ENCODE measurements at regions not wholly inside any gene's neighbourhood (a gene's known extent, or its start where the extent isn't known, plus 50 kb on each side); places are given as distances from the start of the nearest gene placed in this dataset.

DNA sequence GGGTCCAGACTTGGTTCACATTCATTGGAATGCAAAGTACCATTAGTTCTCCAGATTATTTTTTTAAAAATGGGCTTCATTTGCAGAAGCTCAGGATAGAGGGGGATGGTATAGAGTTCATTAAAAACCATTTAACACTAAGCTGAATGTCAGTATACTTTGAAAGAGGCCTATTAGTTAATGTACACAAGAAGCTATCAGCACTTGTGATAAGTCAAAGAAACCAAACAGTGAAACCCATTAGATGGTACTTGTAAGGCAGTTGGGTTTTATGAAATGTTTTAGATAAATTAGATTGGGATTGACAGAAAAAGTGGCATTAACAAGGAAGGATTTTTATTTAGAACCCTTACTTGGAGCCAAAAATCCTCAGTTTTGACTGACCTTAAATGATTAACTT lies 229.2 kb upstream of the MPDZ start:
- Mint-ChIP-seq H3K4me1 (ENCODE audit: unreplicated experiment) (peaks cover 49% of the 10 kb centered on the region), H3K27ac (no peak overlapping the region)

DNA sequence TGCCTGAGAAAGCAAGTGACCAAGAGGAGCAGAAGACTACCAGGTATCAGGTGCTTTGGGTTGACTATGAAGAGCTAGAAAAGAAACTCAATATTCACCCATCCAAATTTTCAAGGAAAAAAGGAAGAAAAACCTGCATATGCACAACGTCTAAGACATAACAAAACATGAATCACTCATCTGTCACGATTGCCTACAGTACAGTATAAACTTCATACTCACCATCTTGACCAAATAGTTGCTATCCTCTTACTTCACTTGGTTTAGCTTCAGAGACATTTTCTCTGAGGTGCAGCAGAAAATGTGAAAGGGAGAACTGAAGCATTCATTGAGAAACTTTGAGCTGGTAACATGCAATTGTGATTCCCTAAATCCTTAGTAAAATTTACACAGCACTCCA lies 228.6 kb upstream of the MPDZ start:
- H3K27ac Mint-ChIP-seq, result no peak overlapping the region
- no peaks in the 10 kb centered on the region for H3K27me3 Mint-ChIP-seq
- DNase-seq (ENCODE audit: extremely low spot score, unreplicated experiment), result no peak
- peaks cover 43% of the 10 kb centered on the region for H3K4me1 Mint-ChIP-seq (ENCODE audit: unreplicated experiment)
- peaks cover 5% of the 10 kb centered on the region for H3K9me3 Mint-ChIP-seq
- TF ChIP-seq, protein P1, sequence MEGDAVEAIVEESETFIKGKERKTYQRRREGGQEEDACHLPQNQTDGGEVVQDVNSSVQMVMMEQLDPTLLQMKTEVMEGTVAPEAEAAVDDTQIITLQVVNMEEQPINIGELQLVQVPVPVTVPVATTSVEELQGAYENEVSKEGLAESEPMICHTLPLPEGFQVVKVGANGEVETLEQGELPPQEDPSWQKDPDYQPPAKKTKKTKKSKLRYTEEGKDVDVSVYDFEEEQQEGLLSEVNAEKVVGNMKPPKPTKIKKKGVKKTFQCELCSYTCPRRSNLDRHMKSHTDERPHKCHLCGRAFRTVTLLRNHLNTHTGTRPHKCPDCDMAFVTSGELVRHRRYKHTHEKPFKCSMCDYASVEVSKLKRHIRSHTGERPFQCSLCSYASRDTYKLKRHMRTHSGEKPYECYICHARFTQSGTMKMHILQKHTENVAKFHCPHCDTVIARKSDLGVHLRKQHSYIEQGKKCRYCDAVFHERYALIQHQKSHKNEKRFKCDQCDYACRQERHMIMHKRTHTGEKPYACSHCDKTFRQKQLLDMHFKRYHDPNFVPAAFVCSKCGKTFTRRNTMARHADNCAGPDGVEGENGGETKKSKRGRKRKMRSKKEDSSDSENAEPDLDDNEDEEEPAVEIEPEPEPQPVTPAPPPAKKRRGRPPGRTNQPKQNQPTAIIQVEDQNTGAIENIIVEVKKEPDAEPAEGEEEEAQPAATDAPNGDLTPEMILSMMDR (conservative IDR thresholded peaks at IDR 0.05), result no peak
- H3K36me3 Mint-ChIP-seq, result no peaks in the 10 kb centered on the region
- no peak overlapping the region for H3K4me3 Mint-ChIP-seq

More for the DNA sequence above, 229.2 kb upstream of the MPDZ start:
- peaks cover 5% of the 10 kb centered on the region for H3K9me3 Mint-ChIP-seq
- H3K27me3 Mint-ChIP-seq, result no peaks in the 10 kb centered on the region
- no peak for DNase-seq (ENCODE audit: extremely low spot score, unreplicated experiment)
- no peak overlapping the region for H3K4me3 Mint-ChIP-seq
- TF ChIP-seq, protein P1 (conservative IDR thresholded peaks at IDR 0.05), result no peak
- H3K36me3 Mint-ChIP-seq, result no peaks in the 10 kb centered on the region

- H3K4me1 Mint-ChIP-seq (ENCODE audit: unreplicated experiment), result peaks cover 24% of the 10 kb centered on the region
- H3K9me3 Mint-ChIP-seq, result peaks cover 5% of the 10 kb centered on the region
- TF ChIP-seq, protein P1 (conservative IDR thresholded peaks at IDR 0.05), result no peak
- no peak overlapping the region for H3K4me3 Mint-ChIP-seq
- H3K27ac Mint-ChIP-seq, result no peak overlapping the region
- no peaks in the 10 kb centered on the region for H3K36me3 Mint-ChIP-seq
- no peak for DNase-seq (ENCODE audit: extremely low spot score, unreplicated experiment)
- no peaks in the 10 kb centered on the region for H3K27me3 Mint-ChIP-seq
Measured at GRCh38 chr9:13505797-13506196, 226.3 kb upstream of the MPDZ start.

DNA sequence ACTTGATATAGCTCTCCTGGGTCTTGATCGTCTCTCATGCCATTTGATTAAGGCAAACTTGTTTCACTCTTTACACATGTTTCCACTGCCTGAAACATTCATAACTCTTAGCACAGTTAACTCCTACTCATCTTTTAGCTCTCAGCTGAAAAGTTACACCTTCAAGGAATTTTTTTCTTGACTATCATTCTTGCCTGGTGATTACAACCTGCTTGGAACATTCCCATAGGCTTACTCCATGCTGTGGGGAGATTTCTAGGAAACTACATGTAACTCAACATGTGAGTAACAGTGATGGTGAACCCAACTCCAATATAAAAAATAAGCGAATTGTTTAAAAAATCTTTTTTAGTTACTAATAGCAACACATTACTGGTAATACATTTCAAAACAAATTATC lies 224.1 kb upstream of the MPDZ start:
- Mint-ChIP-seq H3K4me3 (no peak overlapping the region), H3K9me3 (peaks cover 5% of the 10 kb centered on the region), H3K36me3 (no peaks in the 10 kb centered on the region), H3K4me1 (ENCODE audit: unreplicated experiment) (peaks cover 21% of the 10 kb centered on the region), H3K27me3 (no peaks in the 10 kb centered on the region), H3K27ac (no peak overlapping the region)
- TF ChIP-seq, protein P1 (conservative IDR thresholded peaks at IDR 0.05), result no peak
- no peak for DNase-seq (ENCODE audit: extremely low spot score, unreplicated experiment)

DNA sequence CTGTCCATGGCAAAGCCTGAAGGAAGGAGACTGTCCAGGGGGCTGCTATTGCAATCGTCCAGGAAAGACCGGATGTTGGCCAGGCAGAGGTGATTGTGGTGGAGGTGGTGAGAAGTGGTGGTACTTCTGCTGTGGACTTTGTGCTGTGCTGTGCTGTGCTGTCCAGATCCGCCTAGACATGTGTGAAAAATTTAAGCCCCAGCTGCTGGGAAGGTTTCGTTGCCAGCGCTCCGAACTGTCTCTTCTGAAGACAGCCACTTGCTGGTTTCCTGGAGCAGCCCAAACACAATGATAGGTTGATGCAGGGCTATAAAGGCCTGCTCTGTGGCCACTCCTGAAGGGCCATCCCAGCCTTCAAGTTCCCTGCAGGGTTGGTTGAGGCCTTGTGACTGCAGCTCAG lies 223.0 kb upstream of the MPDZ start:
- TF ChIP-seq, protein P1 (conservative IDR thresholded peaks at IDR 0.05), result no peak
- no peaks in the 10 kb centered on the region for H3K36me3 Mint-ChIP-seq

DNA sequence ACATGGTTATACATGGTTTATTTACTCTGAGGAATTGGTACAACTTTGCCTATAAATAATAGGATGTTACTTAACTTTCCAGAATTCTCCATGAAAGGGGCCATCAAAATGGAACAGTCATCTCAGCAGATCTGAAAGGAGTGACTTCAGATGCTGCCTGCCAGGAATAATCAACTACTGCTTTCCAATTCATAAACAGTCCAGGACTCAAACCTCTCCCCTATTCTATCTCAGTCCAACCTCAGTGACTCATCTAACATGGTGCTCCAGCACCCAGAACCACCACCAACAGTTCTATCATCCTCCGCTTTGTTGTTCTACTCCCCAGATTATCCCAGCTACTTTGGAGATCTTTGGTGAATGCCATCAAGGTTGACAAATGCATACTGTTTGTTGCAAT lies 221.5 kb upstream of the MPDZ start:
- Mint-ChIP-seq H3K4me3 (no peak overlapping the region), H3K9me3 (peaks cover 5% of the 10 kb centered on the region), H3K36me3 (no peaks in the 10 kb centered on the region), H3K27me3 (no peaks in the 10 kb centered on the region), H3K4me1 (ENCODE audit: unreplicated experiment) (peaks cover 7% of the 10 kb centered on the region), H3K27ac (no peak overlapping the region)
- no peak for DNase-seq (ENCODE audit: extremely low spot score, unreplicated experiment)
- TF ChIP-seq, protein P1 (conservative IDR thresholded peaks at IDR 0.05), result no peak

More for the DNA sequence above, 223.0 kb upstream of the MPDZ start:
- Mint-ChIP-seq H3K4me1 (ENCODE audit: unreplicated experiment) (peaks cover 13% of the 10 kb centered on the region), H3K4me3 (no peak overlapping the region), H3K9me3 (peaks cover 5% of the 10 kb centered on the region), H3K27ac (no peak overlapping the region), H3K27me3 (no peaks in the 10 kb centered on the region)
- DNase-seq (ENCODE audit: extremely low spot score, unreplicated experiment), result no peak
